SKM-1 (cell line): ENCODE measurements at regions not wholly inside any gene's neighbourhood (a gene's known extent, or its start where the extent isn't known, plus 50 kb on each side); places are given as distances from the start of the nearest gene placed in this dataset.

Source experiments
- DNase-seq: peaks from one replicate; lab custom pipeline; 2025; ENCODE audit not compliant: unreplicated experiment; lab: John Stamatoyannopoulos, UW

GRCh38 chr1:88433556-88433955 is 250.5 kb upstream of the PKN2 start:
- no peak for DNase-seq

GRCh38 chr1:88434836-88435235 is 249.2 kb upstream of the PKN2 start:
- DNase-seq, result no peak

GRCh38 chr1:88441022-88441421 is 243.1 kb upstream of the PKN2 start:
- no peak for DNase-seq

GRCh38 chr1:88451856-88452255 is 232.2 kb upstream of the PKN2 start:
- no peak for DNase-seq

- no peak for DNase-seq
Measured at GRCh38 chr1:88453295-88453694, 230.8 kb upstream of the PKN2 start.

- DNase-seq, result no peak
Measured at GRCh38 chr1:88454781-88455180, 229.3 kb upstream of the PKN2 start.

GRCh38 chr1:88455621-88456256 is 228.3 kb upstream of the PKN2 start:
- no peak for DNase-seq

GRCh38 chr1:88457197-88457596 is 226.9 kb upstream of the PKN2 start:
- DNase-seq, result no peak

- no peak for DNase-seq
Measured at GRCh38 chr1:88461007-88461406, 223.1 kb upstream of the PKN2 start.

- no peak for DNase-seq
Measured at GRCh38 chr1:88462096-88462487, 222.0 kb upstream of the PKN2 start.

GRCh38 chr1:88462488-88463261 is 221.4 kb upstream of the PKN2 start:
- no peak for DNase-seq

GRCh38 chr1:88463401-88463985 is 220.6 kb upstream of the PKN2 start:
- no peak for DNase-seq

- DNase-seq, result no peak
Measured at GRCh38 chr1:88466011-88466410, 218.1 kb upstream of the PKN2 start.

- DNase-seq, result no peak
Measured at GRCh38 chr1:88466899-88467580, 217.0 kb upstream of the PKN2 start.

- DNase-seq, result no peak
Measured at GRCh38 chr1:88472298-88472697, 211.8 kb upstream of the PKN2 start.

- DNase-seq, result no peak
Measured at GRCh38 chr1:88472714-88473113, 211.4 kb upstream of the PKN2 start.

- no peak for DNase-seq
Measured at GRCh38 chr1:88474555-88475304, 209.3 kb upstream of the PKN2 start.

GRCh38 chr1:88484881-88485280 is 199.2 kb upstream of the PKN2 start:
- no peak for DNase-seq

GRCh38 chr1:88488237-88488636 is 195.8 kb upstream of the PKN2 start:
- no peak for DNase-seq

GRCh38 chr1:88490676-88491075 is 193.4 kb upstream of the PKN2 start:
- no peak for DNase-seq

GRCh38 chr1:88499671-88500070 is 184.4 kb upstream of the PKN2 start:
- no peak for DNase-seq
